Astrocyte of the cerebellum (primary cell): ENCODE measurements at regions not wholly inside any gene's neighbourhood (a gene's known extent, or its start where the extent isn't known, plus 50 kb on each side); places are given as distances from the start of the nearest gene placed in this dataset.

Source experiments
- DNase-seq: peaks from one replicate; pipeline ENCODE4 v3.0.0-alpha.2; 2011; ENCODE audit warnings: low read depth
- H3K4me3 ChIP-seq: 2 replicates; pipeline ENCODE4 v1.5.1; 2011; ENCODE audit warnings: mild to moderate bottlenecking, low read depth, low read length, moderate library complexity
- in situ Hi-C: cut with HindIII; loops from 2 replicates; pipeline ENCODE4 v1.10.0; 2017; ENCODE audit warnings: low sequenced_read_pairs
- TF ChIP-seq, protein P1 (sequence below): IDR thresholded peaks from 2 replicates; pipeline ENCODE4 v1.5.1; 2012; ENCODE audit warnings: low read length, low read depth, moderate library complexity, mild to moderate bottlenecking; ENCODE audit errors: missing control alignments

GRCh38 chr2:41475959-41476358, 571.9 kb upstream of the PKDCC start:
- in situ Hi-C loops: no loop called here
- TF ChIP-seq, protein P1, sequence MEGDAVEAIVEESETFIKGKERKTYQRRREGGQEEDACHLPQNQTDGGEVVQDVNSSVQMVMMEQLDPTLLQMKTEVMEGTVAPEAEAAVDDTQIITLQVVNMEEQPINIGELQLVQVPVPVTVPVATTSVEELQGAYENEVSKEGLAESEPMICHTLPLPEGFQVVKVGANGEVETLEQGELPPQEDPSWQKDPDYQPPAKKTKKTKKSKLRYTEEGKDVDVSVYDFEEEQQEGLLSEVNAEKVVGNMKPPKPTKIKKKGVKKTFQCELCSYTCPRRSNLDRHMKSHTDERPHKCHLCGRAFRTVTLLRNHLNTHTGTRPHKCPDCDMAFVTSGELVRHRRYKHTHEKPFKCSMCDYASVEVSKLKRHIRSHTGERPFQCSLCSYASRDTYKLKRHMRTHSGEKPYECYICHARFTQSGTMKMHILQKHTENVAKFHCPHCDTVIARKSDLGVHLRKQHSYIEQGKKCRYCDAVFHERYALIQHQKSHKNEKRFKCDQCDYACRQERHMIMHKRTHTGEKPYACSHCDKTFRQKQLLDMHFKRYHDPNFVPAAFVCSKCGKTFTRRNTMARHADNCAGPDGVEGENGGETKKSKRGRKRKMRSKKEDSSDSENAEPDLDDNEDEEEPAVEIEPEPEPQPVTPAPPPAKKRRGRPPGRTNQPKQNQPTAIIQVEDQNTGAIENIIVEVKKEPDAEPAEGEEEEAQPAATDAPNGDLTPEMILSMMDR: no peak
- no peak for DNase-seq
- no peak overlapping the region for H3K4me3 ChIP-seq

GRCh38 chr2:41482659-41483058, 565.2 kb upstream of the PKDCC start:
- in situ Hi-C loops: no loop called here

GRCh38 chr2:41483226-41483625, 564.6 kb upstream of the PKDCC start:
- TF ChIP-seq, protein P1: no peak
- DNase-seq: no peak
- no peak overlapping the region for H3K4me3 ChIP-seq
- in situ Hi-C loops: no loop called here

More at GRCh38 chr2:41482659-41483058, 565.2 kb upstream of the PKDCC start:
- no peak overlapping the region for H3K4me3 ChIP-seq
- TF ChIP-seq, protein P1: no peak
- DNase-seq: no peak

GRCh38 chr2:41483982-41484857, 563.6 kb upstream of the PKDCC start:
- H3K4me3 ChIP-seq: no peak overlapping the region
- in situ Hi-C loops: no loop called here
- DNase-seq: no peak
- TF ChIP-seq, protein P1: no peak

DNA sequence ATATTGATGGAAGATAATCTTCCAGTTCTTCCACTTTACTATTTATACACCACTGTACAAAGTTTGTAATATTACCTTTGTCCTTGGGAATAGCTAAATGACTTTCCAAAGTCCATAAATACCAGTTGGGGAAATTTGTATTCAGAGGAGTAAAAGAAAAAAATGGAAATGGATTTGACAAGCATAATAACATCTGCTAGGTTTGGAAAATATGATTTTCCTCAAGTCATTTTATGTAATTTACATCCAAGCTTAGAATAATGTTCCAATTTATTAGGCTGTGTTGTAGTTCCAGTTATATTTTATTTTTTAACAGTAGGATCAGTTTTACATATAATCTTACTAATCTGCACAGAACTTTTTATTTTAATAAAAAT, 563.0 kb upstream of the PKDCC start:
- no peak for DNase-seq
- no peak overlapping the region for H3K4me3 ChIP-seq
- TF ChIP-seq, protein P1: no peak
- in situ Hi-C loops: no loop called here

GRCh38 chr2:41486948-41487347, 560.9 kb upstream of the PKDCC start:
- DNase-seq: no peak
- in situ Hi-C loops: no loop called here
- TF ChIP-seq, protein P1: no peak
- no peak overlapping the region for H3K4me3 ChIP-seq
